Keratinocyte (primary cell): ENCODE measurements at regions not wholly inside any gene's neighbourhood (a gene's known extent, or its start where the extent isn't known, plus 50 kb on each side); places are given as distances from the start of the nearest gene placed in this dataset.

Experiments
- DNase-seq: peaks from one replicate; pipeline ENCODE4 v3.0.0-alpha.2; 2011; ENCODE audit warnings: low read depth, missing footprints, low spot score
- FAIRE-seq: peaks from 2 replicates; lab custom pipeline; 2011; peaks lifted over from hg19 to GRCh38; lab: Jason Lieb, UNC
- H2AFZ ChIP-seq: 2 replicates; pipeline ENCODE4 v1.6.0; 2012; ENCODE audit warnings: low read length, control low read depth, inconsistent platforms; ENCODE audit not compliant: control insufficient read depth
- H3K27ac ChIP-seq: 2 replicates; pipeline ENCODE4 v1.5.1; 2011; ENCODE audit warnings: low read length; ENCODE audit not compliant: control insufficient read depth, insufficient read depth
- H3K27me3 ChIP-seq: 3 replicates; pipeline ENCODE4 v1.6.0; 2011; ENCODE audit warnings: low read length; ENCODE audit not compliant: control insufficient read depth, insufficient read depth; ENCODE audit errors: extremely low read depth
- H3K36me3 ChIP-seq, 2 experiments: 2 replicates in 1 of 2; 3 replicates in 1 of 2; pipeline ENCODE4 v1.5.1; 2011; ENCODE audit warnings: low read length in 2 of 2, mild to moderate bottlenecking in 1 of 2; ENCODE audit not compliant: control insufficient read depth in 2 of 2, insufficient read depth in 2 of 2; ENCODE audit errors: extremely low read depth in 1 of 2
- H3K4me1 ChIP-seq: 3 replicates; pipeline ENCODE4 v1.5.1; 2011; ENCODE audit warnings: low read length; ENCODE audit not compliant: control insufficient read depth, insufficient read depth; ENCODE audit errors: extremely low read depth
- H3K4me2 ChIP-seq: 3 replicates; pipeline ENCODE4 v1.6.0; 2011; ENCODE audit warnings: low read depth, low read length; ENCODE audit not compliant: control insufficient read depth, insufficient read depth; ENCODE audit errors: extremely low read depth
- H3K4me3 ChIP-seq, 3 experiments: fragments of 200-600 bp in 1 of 3; sonication (generic) in 1 of 3; 2 replicates in 2 of 3; 3 replicates in 1 of 3; pipeline ENCODE4 v1.5.1; 2011 to 2016; ENCODE audit warnings: low read length in 3 of 3, mild to moderate bottlenecking in 3 of 3, control low read depth in 2 of 3, inconsistent platforms in 1 of 3, low read depth in 1 of 3, mixed read lengths in 1 of 3, mixed run types in 1 of 3, moderate library complexity in 1 of 3; ENCODE audit not compliant: control insufficient read depth in 2 of 3, insufficient read depth in 2 of 3; ENCODE audit errors: extremely low read depth in 1 of 3
- H3K79me2 ChIP-seq: 2 replicates; pipeline ENCODE4 v1.6.0; 2012; ENCODE audit warnings: low read length; ENCODE audit not compliant: control insufficient read depth, insufficient read depth
- H3K9ac ChIP-seq: 3 replicates; pipeline ENCODE4 v1.6.0; 2011; ENCODE audit warnings: low read length; ENCODE audit not compliant: control insufficient read depth, insufficient read depth; ENCODE audit errors: extremely low read depth
- H3K9me1 ChIP-seq: 3 replicates; pipeline ENCODE4 v1.6.0; 2011; ENCODE audit warnings: low read length; ENCODE audit not compliant: control insufficient read depth, insufficient read depth; ENCODE audit errors: extremely low read depth
- H3K9me3 ChIP-seq: 2 replicates; pipeline ENCODE4 v1.5.1; 2012; ENCODE audit warnings: low read depth, low read length; ENCODE audit not compliant: control insufficient read depth
- H4K20me1 ChIP-seq: 3 replicates; pipeline ENCODE4 v1.6.0; 2011; ENCODE audit warnings: low read length; ENCODE audit not compliant: control insufficient read depth, insufficient read depth; ENCODE audit errors: extremely low read depth
- CTCF ChIP-seq, 3 experiments: IDR thresholded peaks in 1 of 3; conservative IDR thresholded peaks in 1 of 3; optimal IDR thresholded peaks in 1 of 3; 2 replicates in 2 of 3; 3 replicates in 1 of 3; pipeline versions ENCODE3 to v1.5.1; 2011; ENCODE audit warnings: low read length in 3 of 3, mild to moderate bottlenecking in 3 of 3, moderate library complexity in 2 of 3, control low read depth in 1 of 3, inconsistent platforms in 1 of 3; ENCODE audit not compliant: insufficient read depth in 2 of 3; ENCODE audit errors: extremely low read depth in 1 of 3
- EZH2 ChIP-seq: IDR thresholded peaks from one replicate; pipeline ENCODE4 v1.6.1; 2012; ENCODE audit warnings: inconsistent platforms, mild to moderate bottlenecking, low read length, moderate library complexity
- dilution Hi-C: fragments of 300-500 bp; cut with MboI; formaldehyde crosslinking; loops from one replicate; pipeline ENCODE4 v1.7.0; 2020; ENCODE audit warnings: low sequenced_read_pairs; ENCODE audit not compliant: extremely low pct_ligation_motif_present

DNA sequence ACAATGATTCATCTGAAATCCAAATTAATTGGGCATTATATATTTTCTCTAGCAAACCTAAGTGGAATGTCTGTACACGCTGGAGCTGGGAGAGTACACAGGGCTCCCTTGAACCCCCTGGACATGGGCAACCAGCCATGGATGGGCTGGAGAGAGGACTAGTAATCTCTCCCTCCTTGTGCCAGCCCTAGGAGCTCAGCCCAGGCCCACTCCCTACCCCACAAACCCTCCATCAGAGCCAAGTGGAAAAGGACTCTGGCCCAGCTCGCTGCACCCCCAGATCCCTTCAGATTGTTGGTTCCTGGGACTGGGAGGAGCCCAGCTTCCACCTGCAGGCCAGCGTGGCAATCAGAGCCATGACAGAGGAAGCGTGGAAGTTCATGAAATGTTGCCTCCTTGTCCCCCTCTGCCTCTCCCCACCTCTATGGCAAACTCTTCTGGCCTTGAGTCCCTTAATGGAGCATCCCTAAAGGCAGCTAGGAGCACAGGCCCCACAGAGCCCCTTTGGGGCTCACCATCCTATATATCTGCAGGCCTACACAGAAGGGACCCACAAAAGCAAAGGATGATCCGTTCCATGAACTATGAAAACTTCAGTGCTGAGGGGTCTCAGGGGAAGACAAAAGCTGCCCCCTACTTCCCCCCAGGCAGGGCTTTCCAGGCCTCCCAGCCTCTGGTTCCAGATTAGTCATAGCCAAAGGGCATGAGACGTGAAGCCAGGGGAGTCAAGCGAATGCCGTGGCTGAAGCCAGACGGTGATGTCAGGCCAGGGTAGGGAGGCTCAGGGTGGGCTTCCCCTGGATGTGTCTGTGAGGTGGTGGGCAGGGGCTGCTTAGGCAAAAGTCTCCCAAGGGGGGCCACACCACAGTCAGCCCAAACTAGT, 126.4 kb upstream of the MAFB start:
- H3K79me2 ChIP-seq, result no peaks in the 10 kb centered on the region
- H3K27ac ChIP-seq, result no peak overlapping the region
- no peak overlapping the region for H3K9ac ChIP-seq
- no peaks in the 10 kb centered on the region for H4K20me1 ChIP-seq
- dilution Hi-C loops, result no loop called here
- H3K4me1 ChIP-seq, result no peaks in the 10 kb centered on the region
- H3K36me3 ChIP-seq, result no peaks in the 10 kb centered on the region
- H3K9me3 ChIP-seq, result no peaks in the 10 kb centered on the region
- no peak for FAIRE-seq
- no peak for DNase-seq
- H3K9me1 ChIP-seq, result no peaks in the 10 kb centered on the region
- H3K27me3 ChIP-seq, result no peaks in the 10 kb centered on the region
- no peak overlapping the region for H3K4me2 ChIP-seq
- H3K4me3 ChIP-seq, result no peak overlapping the region
- H2AFZ ChIP-seq, result no peak overlapping the region
- TF ChIP-seq EZH2, result no peak
- TF ChIP-seq CTCF (optimal IDR thresholded peaks at IDR 0.05 in 1 of 3, IDR thresholded peaks at IDR 0.05 in 1 of 3, conservative IDR thresholded peaks at IDR 0.05 in 1 of 3; ENCODE audit: extremely low read depth in 1 of 3, insufficient read depth in 2 of 3, low read length in 3 of 3), result no peak

- H2AFZ ChIP-seq, result no peak overlapping the region
- no peaks in the 10 kb centered on the region for H3K79me2 ChIP-seq
- H4K20me1 ChIP-seq, result no peaks in the 10 kb centered on the region
- no peak overlapping the region for H3K4me2 ChIP-seq
- FAIRE-seq, result no peak
- no peaks in the 10 kb centered on the region for H3K9me1 ChIP-seq
- H3K27ac ChIP-seq, result no peak overlapping the region
- no peak overlapping the region for H3K4me3 ChIP-seq
- H3K9ac ChIP-seq, result no peak overlapping the region
- H3K27me3 ChIP-seq, result no peaks in the 10 kb centered on the region
- TF ChIP-seq CTCF (optimal IDR thresholded peaks at IDR 0.05 in 1 of 3, IDR thresholded peaks at IDR 0.05 in 1 of 3, conservative IDR thresholded peaks at IDR 0.05 in 1 of 3; ENCODE audit: extremely low read depth in 1 of 3, insufficient read depth in 2 of 3, low read length in 3 of 3) (no peak), EZH2 (no peak)
- H3K9me3 ChIP-seq, result no peaks in the 10 kb centered on the region
- H3K4me1 ChIP-seq, result no peaks in the 10 kb centered on the region
- no peak for DNase-seq
- dilution Hi-C loops, result no loop called here
- H3K36me3 ChIP-seq, result no peaks in the 10 kb centered on the region
These were observed 127.0 kb upstream of the MAFB start for GRCh38 chr20:40816039-40816352.
